SW 1271 (cell line): ENCODE measurements at regions not wholly inside any gene's neighbourhood (a gene's known extent, or its start where the extent isn't known, plus 50 kb on each side); places are given as distances from the start of the nearest gene placed in this dataset.
"Not testable (repeated sequence)": the region's sequence is repeated elsewhere in the genome, so short reads cannot be mapped to it uniquely, and the experiment has no call there.

Source experiments
- DNase-seq, 2 experiments: peaks; one replicate each; lab custom pipeline; 2025; lab: John Stamatoyannopoulos, UW

DNA sequence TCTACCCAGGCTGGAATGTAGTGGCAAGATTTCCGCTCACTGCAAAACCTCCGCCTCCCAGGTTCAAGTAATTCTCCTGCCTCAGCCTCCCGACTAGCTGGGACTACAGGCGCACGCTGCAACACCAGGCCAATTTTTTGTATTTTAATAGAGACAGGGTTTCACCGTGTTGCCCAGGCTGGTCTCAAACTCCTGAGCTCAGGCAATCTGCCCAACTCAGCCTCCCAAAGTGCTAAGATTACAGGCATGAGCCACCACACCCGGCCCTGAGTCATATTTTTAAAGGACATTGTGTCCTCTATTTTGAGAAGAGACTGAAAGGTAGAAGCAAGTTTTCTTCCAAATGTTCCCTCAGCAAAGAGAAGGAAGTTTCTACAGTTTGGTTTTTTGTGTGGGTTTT is 227.1 kb downstream of the KCTD12 start:
- not testable (repeated sequence) for DNase-seq

DNA sequence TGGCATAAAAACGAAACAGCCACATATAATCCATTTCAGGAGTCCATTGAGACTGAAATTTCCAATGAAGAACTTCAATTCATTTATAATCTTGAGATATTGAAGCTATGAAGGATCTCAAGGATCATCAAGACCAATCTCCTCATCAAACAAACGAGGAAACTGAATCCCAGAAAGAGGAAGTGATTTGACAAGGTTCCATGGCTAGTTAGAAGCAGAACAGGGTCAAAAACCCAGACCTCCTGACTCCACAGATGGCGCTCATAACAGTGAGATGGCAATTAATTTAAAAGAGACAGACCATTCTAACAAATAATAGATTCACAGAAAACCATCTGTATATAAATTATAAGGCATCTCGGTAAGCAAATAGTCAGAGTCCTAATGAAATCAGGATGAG is 229.7 kb downstream of the KCTD12 start:
- DNase-seq = no peak

DNA sequence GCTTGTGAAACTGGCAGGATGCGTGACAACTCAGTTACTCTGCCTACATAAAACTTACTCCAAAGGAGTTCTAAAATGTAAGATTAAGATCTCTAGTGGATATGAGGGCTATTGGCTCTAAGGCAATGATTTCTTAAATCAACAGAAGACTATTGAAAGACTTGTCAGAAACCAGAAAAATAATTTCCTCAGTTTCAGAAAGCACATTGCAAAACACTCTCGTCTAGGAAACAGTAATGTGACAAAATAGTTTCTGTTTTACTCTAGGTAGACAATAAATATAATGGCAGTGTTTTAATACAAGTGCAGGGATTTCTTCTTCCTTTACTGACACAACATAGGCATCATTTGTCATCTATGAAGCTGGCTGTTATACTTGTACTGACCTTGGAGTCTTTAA is 230.1 kb downstream of the KCTD12 start:
- DNase-seq = no peak

DNA sequence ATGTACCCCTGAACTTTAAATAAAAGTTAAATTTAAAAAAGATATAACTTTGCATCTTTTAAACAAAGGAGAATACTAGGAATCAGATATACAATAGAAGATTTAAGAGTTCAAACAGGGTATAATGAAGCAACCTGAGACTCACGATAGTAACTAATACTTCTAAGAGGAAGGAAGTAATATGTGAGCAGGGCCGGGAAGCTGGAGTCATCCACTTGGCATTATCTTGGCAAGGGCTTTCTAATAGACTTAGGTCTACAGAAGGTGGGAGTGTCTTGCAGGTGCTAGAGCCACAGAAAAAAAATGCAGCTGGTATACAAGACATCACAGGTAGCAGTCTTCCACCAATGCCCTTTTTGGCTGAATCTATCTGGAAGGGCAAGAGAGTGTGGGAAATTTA is 231.9 kb downstream of the KCTD12 start:
- no peak for DNase-seq

DNA sequence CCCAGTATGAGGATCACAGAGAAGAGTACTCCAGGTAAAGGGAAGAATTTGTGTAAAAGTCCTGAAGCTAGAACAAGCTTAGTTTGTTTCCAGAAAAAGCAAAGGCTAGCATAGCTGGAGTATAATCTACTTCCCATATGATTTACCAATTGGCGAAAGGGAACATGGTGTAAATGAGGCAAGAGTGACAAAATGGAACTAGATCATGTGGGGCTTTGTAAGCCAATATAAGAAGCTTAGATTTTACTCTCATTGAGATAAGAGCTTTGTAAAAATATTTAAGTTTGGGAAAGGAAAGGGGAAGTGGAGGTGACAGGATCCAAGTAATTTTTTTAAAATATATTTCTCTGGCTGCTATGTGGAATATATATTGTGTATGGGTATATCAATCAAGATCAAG is 234.9 kb downstream of the KCTD12 start:
- no peak for DNase-seq

DNA sequence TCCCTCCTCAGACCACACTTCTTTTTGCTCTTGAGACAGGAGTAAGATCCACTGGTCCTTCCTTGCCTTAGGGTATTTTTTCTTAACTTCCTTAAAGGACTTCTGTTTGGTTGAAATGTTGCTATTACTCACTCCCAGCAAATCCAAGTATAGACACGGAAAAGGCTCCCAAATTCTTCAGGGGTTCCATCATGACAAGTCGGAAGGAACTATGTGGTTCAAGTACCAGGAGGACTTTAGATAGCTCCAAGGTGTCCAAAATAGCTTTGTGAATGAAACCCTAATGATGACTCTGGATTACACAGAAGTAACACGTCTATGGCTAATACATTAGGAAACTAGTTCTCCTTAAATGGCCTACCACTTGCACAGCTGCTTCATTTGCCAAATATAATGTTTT is 238.7 kb downstream of the KCTD12 start:
- DNase-seq = no peak

DNA sequence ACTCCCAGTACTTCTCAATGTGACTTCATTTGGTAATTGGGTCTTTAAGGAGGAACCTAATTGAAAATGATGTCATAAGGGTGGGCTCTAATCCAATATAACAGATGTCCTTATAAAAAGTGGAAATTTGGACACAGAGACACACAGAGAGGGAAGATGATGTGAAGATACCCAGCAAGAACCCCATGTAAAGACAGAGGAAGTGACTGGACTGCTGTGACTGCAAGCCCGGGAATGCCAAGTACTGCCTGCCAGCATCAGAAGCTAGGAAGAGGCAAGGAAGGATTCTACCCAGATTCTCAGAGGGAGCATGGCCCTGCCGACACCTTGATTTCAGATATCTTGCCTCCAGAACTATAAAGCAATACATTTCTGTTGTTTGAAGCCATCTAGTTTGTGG is 239.3 kb downstream of the KCTD12 start:
- DNase-seq = no peak

DNA sequence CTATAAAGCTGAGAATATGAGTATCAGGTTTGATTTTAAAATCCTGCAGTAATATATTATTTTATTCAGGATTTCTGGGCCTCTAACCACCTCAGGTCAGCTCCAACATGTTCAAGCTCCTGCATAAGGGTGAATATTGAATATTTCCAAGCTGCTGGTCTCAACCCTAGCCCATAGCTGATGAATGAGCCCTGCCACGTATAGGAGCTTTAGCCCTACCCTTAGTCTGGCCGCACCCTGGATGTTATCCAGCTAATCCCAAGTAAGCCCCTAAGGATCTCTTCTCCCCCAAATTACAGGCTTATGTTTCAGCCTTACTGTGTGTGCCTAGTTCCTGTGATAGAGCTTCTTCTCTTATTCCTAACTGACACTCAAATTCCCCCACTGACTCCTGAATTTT is 240.6 kb downstream of the KCTD12 start:
- DNase-seq = no peak

DNA sequence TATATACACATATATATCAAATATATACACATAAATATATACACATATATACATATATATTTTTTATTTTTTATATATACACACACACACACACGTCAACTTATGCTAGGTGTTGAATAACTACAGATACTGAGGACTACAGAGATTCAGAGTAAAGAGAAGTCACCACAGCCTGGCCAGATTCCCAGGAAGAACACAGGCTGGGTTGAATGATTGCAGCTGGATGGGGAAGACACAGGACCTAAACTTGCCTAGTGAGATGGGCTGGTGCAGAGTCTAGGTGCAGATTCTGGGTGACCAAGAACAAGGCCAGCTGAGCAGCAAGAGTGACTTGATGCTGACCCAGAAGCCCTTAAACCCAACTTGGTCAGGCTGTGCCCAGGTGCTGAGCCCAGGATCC is 241.3 kb downstream of the KCTD12 start:
- no peak for DNase-seq

DNA sequence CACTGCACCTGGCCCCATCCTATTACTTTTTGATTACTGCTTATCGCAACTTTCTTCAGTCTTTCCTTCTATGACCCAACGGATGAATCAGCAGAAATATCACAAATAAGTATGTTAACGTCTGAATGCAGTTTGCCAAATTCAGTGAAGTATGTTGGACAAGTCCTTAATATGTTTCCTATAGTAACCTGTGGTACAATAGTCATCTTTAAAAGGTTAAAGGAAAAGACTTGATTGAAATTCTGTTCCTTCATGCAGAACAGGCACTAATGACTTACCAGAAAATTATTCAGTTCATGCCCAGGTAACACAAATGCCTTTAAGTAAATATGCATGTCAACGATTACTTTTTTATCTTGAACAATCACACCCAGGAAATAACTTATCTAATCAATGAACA is 242.6 kb downstream of the KCTD12 start:
- no peak for DNase-seq

DNA sequence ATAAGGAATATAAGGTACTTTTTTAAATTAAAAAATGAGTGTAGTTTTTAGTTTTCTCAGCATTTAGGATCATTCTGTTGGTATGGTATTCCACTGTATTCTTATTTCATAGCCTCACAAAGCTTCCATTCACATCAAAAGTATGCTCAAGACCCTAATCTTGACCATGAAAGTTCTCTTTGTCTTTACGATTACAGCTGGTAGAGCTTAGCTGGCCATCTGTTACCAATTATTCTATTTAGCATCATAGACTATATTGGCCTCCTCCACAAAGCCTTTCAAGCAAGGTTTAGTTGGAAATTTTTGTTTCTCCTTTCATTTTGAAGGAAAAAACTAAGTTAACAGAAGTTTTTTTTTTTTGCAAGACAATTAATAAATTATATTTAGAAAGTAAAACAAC is 245.1 kb downstream of the KCTD12 start:
- no peak for DNase-seq

DNA sequence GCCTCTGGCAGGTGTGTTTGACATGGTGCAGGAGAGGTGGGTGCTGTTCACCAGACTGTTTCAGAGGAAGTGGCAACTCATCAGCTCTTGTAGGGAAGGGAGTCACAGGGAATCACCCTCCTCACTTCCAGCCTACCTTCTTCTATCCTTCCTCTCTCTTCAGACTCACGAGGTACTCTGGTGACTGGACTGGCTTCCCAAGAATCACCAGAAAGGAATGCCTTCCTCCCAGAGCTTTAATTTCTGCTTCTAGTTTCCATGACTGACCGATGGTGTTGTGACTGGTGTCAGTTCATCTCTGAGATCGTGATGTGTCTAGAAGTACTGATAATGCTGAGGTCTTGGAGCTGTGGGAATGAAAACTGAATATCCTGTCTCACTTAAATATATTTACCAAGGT is 247.3 kb downstream of the KCTD12 start:
- no peak for DNase-seq

DNA sequence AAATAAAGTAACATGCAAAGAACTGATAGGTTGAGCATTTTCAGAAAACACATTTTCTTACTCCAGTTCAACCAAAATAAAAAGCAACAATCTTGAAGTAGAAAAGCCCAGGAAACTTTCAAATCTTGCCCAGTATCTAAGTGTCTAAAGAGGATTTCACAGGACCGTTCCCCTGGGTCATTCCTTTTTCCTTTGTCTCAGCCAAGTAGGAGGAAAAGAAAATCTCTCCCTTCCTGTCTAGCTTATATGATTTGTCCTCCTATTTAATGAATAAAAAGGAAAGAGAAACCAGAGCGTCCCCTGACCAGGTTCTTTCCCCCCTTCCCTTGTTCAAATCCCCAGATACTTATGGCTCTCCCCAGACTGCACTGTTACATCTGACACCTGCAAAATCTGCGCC is 248.0 kb downstream of the KCTD12 start:
- DNase-seq = no peak

DNA sequence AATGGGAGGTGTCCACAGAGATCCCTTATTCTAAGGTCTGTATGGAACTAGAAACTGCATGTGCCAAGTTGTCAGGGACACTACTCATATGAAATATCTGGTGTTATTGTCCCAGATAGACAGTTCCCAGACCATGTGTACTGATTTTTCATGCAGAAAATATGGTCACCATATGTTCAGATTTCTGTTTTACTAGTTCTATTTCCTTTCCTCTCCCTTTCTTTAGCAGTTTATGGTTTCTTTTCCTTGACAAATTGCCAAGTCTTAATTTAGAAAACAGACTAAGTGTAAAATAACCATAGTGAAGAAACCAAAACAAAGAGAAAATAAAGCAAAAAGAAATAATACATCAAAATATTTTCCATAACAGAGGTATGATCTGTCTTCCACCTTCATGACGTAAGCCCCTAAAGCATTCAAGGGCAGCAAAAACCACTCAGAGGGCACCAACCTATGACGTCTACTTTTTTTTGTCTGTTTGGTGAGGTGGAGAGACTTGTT is 248.5 kb downstream of the KCTD12 start:
- no peak for DNase-seq

DNA sequence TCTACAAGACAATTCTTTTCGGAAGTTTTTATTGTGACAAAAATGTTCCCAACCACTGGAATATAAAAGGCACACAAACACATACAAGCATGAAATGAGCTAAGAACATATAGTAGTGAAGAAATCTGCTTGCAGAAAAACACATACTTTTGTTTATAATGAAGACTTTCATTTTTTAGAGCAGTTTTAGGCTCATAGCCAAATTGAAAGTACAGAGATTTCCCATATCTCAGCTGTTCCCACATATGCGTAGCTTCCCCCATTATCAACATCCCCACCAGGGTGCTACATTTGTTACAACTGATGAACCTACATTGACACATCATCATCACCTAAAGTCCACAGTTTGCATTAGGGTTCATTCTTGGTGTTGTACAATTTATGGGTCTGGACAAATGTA is 249.4 kb downstream of the KCTD12 start:
- no peak for DNase-seq

DNA sequence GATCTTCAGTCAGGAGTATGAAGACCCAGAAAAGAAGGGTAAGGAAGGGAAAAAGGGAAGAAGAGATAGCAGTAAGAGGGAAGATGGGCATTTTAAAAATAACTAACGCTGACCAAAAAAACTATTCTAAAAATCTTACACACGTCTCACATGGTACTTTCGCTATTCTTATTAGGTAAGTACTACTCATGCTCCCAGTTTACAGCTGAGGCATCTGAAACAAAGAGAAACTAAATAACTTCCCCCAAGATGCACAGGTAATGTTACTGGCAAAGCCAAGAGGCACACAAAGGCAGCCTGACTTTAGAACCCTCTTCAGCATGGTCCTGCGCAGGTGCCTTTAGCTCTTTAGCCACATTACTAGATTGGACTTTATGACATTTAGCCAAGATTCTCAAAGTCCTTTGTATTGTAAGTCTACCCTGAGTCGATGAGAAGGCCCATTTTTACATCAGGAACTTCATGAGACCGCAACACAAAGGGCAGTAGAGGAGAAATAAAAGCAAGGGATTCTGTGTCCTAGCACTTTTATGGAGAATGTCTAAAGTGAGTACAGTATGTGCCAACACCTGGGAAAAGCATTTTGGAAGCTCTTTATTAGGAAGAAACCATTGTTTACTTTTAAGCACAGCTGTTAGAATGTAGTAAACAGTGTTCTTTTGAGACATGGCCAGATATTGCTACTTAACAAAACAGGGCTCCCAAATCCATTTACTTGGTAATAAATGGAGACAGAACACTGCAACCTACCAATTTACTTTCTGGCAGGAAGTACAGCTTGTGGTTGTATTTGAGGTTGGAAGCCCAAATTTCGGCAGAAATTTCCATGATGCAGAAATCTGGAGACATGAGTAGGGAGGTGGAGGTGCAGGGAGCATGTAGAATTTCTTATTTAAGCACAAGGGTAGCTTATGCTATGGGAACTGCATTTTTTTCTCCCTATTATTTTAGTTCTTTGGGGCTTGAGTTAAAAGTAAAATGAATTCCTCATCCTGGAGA is 250.7 kb downstream of the KCTD12 start:
- no peak for DNase-seq

DNA sequence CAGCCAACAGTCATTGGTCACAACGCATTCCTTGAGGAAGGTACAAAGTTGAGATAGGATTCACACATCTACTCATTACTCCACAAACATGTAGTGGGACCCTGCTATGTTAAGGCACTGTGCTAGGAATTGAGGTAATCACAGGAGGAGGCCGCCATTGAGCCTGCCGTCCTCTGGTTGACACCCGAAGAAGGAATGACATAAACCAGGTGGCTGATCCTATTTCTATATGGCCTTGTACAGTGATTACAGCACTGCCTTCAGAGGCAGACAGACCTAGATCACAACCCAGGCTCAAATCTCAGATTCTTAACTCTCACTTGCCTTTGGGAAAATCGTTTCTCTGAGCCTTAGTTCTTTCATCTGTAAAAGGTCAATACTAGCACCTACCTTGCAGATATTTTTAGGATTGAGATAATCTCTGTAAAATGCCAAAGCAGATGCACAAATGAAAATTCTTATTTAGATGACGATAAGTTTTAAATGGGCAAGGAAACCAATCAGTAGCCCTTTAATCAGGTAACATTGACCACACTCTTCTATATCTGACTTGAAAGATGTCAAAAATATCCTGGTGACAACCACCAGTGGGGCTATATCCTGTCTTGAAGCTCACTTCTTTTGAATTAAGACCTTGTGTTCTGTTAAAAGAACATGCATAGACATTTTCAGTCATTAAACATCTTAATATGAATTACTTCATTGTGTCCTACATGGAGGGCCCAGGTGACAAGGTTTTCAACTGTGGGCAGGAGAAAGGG is 251.6 kb downstream of the KCTD12 start:
- DNase-seq = no peak

DNA sequence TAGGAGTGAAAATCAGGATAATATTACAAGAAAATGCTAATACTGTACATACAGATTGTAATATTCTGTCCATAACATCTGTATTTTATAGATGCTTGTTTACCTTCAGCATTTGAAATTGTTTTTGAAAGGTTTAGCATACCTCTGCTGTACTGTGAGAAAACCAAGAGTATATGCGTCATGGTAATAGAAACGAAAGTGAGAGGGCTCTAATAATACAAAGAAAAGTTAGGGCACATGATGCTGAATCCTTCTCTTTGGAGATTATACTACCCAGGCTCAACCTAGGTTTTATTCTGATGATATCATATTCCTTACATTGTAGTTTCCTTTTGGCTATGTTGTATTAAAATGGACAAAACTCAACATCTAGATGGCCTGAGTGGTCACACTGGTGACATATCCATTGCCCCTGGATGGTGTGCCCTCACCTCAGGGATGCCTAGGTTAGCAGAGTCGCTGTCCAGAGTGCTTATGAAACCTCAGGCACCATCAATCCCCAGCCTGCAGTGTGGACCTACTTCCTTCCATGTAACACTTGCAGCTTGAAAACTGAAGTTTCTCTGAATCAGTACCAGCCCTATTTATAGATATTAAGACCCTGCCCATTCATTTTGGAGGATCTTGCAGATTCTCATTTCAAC is 253.7 kb downstream of the KCTD12 start:
- no peak for DNase-seq

DNA sequence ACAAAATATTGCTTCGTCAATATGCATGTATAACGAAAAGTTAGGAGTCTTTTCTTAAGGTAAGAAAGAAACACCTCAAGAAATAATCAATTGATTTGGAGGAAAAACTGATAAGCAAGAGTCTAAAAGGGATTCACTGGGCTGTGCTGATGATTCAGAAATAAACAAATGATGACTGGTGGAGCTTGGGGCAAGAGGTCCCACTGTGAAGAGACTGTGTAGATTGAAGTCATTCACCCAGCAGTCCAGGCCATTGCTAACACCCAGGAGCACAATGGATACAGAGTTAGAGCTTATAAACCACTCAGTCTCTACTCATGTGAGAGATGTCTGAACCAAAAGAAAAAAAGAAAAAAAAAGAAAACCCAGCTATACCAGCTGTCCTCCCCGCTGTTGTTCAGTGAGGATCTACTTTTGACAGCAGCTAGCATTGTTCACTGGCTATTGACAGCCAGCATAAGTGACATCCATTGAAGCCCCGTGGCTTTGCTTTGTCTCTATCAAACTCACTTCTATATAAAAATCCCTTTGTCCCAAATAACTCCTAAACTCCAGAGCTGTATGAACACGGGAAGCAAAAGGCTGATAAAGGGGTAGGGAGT is 255.5 kb downstream of the KCTD12 start:
- DNase-seq = no peak

DNA sequence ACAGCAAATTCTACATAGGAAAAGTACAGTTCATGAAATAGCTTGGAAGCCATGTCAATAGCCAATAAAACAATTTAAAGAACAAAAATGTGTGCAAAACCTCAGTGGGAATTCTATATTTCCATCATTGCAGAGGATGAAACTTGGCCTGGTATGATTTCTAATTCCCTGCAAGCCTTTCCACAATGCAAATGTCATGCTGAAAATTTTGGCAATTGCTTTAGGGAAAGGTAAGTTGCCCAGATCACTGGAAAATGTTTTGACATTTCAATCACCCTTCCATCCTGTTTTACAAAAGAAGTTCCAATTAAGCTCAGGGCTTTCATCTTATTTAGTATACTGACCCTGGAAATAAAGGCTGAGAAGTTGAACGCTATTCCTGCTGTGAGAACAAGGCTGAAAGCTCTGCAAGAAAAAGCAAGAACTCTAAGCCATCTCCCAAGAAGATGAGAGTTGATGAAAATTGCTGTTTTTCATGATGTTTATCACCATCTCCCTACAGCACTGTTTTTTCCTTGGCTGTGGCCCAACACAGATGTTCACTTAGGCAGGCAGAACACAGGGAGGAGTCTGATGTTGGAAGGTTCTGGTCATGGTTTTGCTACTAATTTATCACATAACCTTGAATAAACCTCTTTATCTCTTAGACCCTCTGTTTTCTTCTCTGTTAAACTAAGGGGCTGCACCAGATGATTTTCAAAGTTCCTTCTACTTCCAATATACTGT is 263.7 kb downstream of the KCTD12 start:
- no peak for DNase-seq

DNA sequence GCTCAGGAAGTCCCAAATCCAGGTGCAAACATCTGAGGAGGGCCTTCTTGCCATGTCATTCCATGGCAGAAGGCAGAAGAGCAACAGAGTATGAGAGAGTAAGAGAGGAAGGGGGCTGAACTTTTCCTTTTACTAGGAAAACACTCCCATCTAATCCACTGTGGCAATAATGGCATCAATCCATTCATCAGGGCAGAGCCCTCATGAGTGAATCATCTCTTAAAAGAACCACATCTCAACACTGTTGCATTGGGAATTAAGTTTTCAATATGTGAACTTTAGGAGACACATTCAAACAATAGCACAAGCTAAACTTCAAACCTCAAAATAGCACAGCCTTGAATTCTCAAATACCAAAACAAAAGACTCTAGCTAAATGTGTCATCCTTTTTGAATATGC is 264.5 kb downstream of the KCTD12 start:
- no peak for DNase-seq
